ENCODE measurements at regions not wholly inside any gene's neighbourhood (a gene's known extent, or its start where the extent isn't known, plus 50 kb on each side); places are given as distances from the start of the nearest gene placed in this dataset.

GRCh38 chr18:29084120-29084519 lies 907.2 kb upstream of the CDH2 start:
- TF ChIP-seq CTCF (IDR thresholded peaks at IDR 0.05) (no peak), POLR2A (IDR thresholded peaks at IDR 0.05) (no peak)
